Mesenchymal stem cell (in vitro differentiated cells and primary cell): ENCODE measurements at regions not wholly inside any gene's neighbourhood (a gene's known extent, or its start where the extent isn't known, plus 50 kb on each side); places are given as distances from the start of the nearest gene placed in this dataset.

Experiments used
- DNase-seq: peaks from one replicate; pipeline ENCODE4 v3.0.0-alpha.2; 2013
- H2AFZ ChIP-seq: one replicate; pipeline ENCODE4 v1.6.1; 2013; ENCODE audit warnings: low read depth, mild to moderate bottlenecking, control low read depth, inconsistent platforms, low read length, moderate library complexity
- H2AK5ac ChIP-seq: 2 replicates; pipeline ENCODE4 v1.6.1; 2013; ENCODE audit warnings: low read length, moderate library complexity, mild to moderate bottlenecking, inconsistent platforms; ENCODE audit not compliant: severe bottlenecking
- H2BK120ac ChIP-seq: one replicate; pipeline ENCODE4 v1.6.1; 2013; ENCODE audit warnings: low read depth, mild to moderate bottlenecking, inconsistent platforms, low read length, moderate library complexity
- H2BK12ac ChIP-seq, 2 experiments: one replicate each; pipeline ENCODE4 v1.6.1; 2013; ENCODE audit warnings: inconsistent platforms in 2 of 2, low read length in 2 of 2, mild to moderate bottlenecking in 2 of 2, moderate library complexity in 2 of 2, control low read depth in 1 of 2
- H2BK15ac ChIP-seq: one replicate; pipeline ENCODE4 v1.6.1; 2013; ENCODE audit warnings: mild to moderate bottlenecking, low read depth, inconsistent platforms; ENCODE audit not compliant: poor library complexity, severe bottlenecking
- H2BK5ac ChIP-seq: 2 replicates; pipeline ENCODE4 v1.6.1; 2013; ENCODE audit warnings: low read depth, mild to moderate bottlenecking, low read length, control low read depth, inconsistent platforms; ENCODE audit not compliant: poor library complexity, severe bottlenecking
- H3K14ac ChIP-seq, 2 experiments: one replicate each; pipeline ENCODE4 v1.6.1; 2013; ENCODE audit warnings: inconsistent platforms in 2 of 2, low read length in 2 of 2, control low read depth in 1 of 2, mild to moderate bottlenecking in 1 of 2, moderate library complexity in 1 of 2
- H3K18ac ChIP-seq, 2 experiments: one replicate each; pipeline ENCODE4 v1.6.1; 2013; ENCODE audit warnings: inconsistent platforms in 2 of 2, low read length in 2 of 2, control low read depth in 1 of 2, low read depth in 1 of 2, mild to moderate bottlenecking in 1 of 2
- H3K23ac ChIP-seq, 2 experiments: one replicate each; pipeline ENCODE4 v1.6.1; 2013; ENCODE audit warnings: inconsistent platforms in 2 of 2, low read length in 2 of 2, mild to moderate bottlenecking in 2 of 2, moderate library complexity in 2 of 2, control low read depth in 1 of 2
- H3K27ac ChIP-seq: 2 replicates; pipeline ENCODE4 v1.5.1; 2013; ENCODE audit warnings: mild to moderate bottlenecking, moderate library complexity, low read length, control low read depth, inconsistent platforms; ENCODE audit not compliant: poor library complexity, severe bottlenecking
- H3K27me3 ChIP-seq, 2 experiments: 2 replicates each; pipeline versions ENCODE4 v1.6.1 to v1.7.0; 2013; ENCODE audit warnings: low read length in 2 of 2, mild to moderate bottlenecking in 2 of 2, moderate library complexity in 2 of 2, control low read depth in 1 of 2, inconsistent platforms in 1 of 2; ENCODE audit not compliant: control insufficient read depth in 1 of 2, insufficient read depth in 1 of 2
- H3K36me3 ChIP-seq, 2 experiments: 2 replicates each; pipeline versions ENCODE4 v1.6.1 to v1.7.0; 2013; ENCODE audit warnings: low read length in 2 of 2, control low read depth in 1 of 2, inconsistent platforms in 1 of 2, low read depth in 1 of 2, mild to moderate bottlenecking in 1 of 2; ENCODE audit not compliant: insufficient read depth in 2 of 2, control insufficient read depth in 1 of 2
- H3K4ac ChIP-seq, 2 experiments: one replicate each; pipeline ENCODE4 v1.6.1; 2013; ENCODE audit warnings: inconsistent platforms in 2 of 2, low read length in 2 of 2, mild to moderate bottlenecking in 2 of 2, moderate library complexity in 2 of 2, control low read depth in 1 of 2, low read depth in 1 of 2
- H3K4me1 ChIP-seq: 2 replicates; pipeline ENCODE4 v1.6.1; 2013; ENCODE audit warnings: low read depth, low read length, control low read depth; ENCODE audit not compliant: control insufficient read depth, insufficient read depth
- H3K4me2 ChIP-seq: 2 replicates; pipeline ENCODE4 v1.6.1; 2013; ENCODE audit warnings: low read length, mild to moderate bottlenecking, inconsistent platforms; ENCODE audit not compliant: poor library complexity, severe bottlenecking
- H3K4me3 ChIP-seq, 2 experiments: 2 replicates each; pipeline versions ENCODE4 v1.5.1 to v1.7.0; 2013; ENCODE audit warnings: low read length in 2 of 2, mild to moderate bottlenecking in 2 of 2, control low read depth in 1 of 2, low read depth in 1 of 2; ENCODE audit not compliant: insufficient read depth in 1 of 2
- H3K79me1 ChIP-seq: replicated peaks from 2 replicates; pipeline ENCODE4 v1.6.1; 2013; ENCODE audit warnings: mild to moderate bottlenecking, control low read depth, low read length, inconsistent platforms; ENCODE audit not compliant: poor library complexity, severe bottlenecking
- H3K9ac ChIP-seq: 2 replicates; pipeline ENCODE4 v1.7.0; 2013; ENCODE audit warnings: mild to moderate bottlenecking, low read length, moderate library complexity
- H3K9me3 ChIP-seq: 2 replicates; pipeline ENCODE4 v1.7.0; 2013; ENCODE audit warnings: mild to moderate bottlenecking, low read length; ENCODE audit not compliant: control insufficient read depth
- H4K8ac ChIP-seq: one replicate; pipeline ENCODE4 v1.6.1; 2013; ENCODE audit warnings: inconsistent platforms, mild to moderate bottlenecking, low read length, moderate library complexity
- H4K91ac ChIP-seq: one replicate; pipeline ENCODE4 v1.6.1; 2013; ENCODE audit warnings: mild to moderate bottlenecking, low read length, inconsistent platforms
- WGBS: methylation state at CpG from one replicate; pipeline ENCODE4 v1.1.7; 2013; ENCODE audit warnings: mixed read lengths; 5-methylcytosine and 5-hydroxymethylcytosine counted together

DNA sequence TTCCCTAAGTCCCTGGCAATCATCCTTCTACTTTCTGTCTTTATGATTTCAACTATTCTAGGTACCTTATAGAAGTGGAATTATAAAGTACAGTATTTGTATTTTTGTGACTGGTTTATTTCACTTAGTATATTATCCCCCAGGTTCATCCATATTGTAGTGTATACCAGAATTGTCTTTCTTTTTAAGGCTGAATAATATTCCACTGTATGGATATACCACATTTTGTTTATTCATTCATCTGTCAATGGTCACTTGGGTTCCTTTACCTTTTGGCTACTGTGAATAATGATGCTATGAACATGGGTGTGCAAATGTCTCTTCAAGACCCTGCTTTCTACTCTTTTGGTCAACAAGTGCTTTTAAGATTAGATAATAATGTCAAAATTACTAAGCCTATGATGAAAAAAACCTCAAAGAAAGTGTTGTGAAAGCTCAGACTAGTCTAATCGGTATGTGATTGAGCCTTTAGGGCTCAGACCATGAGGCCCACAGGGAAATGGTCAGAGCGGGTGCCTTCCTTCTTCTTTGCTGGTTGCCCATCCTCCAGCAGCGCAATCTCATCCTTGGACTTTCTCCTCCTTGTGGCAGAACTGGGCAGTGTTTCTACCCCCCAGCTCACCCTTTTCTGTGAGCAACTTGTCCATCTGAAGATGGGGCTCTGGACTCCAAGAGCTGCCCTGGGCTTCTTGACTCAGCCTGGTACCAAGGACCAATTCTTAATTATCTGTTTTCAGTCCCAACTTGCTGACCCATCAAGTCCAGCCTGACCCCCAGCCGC, 105.4 kb downstream of the TTC8 start:
- no peak overlapping the region for H3K4me2 ChIP-seq
- no peak overlapping the region for H4K91ac ChIP-seq
- peaks cover 0 to 18% of the 10 kb centered on the region in 2 experiments for H3K27me3 ChIP-seq
- no peak overlapping the region for H2BK15ac ChIP-seq
- no peak overlapping the region for H3K4me3 ChIP-seq
- H4K8ac ChIP-seq, result no peak overlapping the region
- no peak overlapping the region for H3K14ac ChIP-seq
- H2BK5ac ChIP-seq, result no peak overlapping the region
- H2BK12ac ChIP-seq, result no peak overlapping the region
- H3K79me1 ChIP-seq, result no peaks in the 10 kb centered on the region
- no peak overlapping the region for H3K18ac ChIP-seq
- no peak overlapping the region for H2AFZ ChIP-seq
- no peak overlapping the region for H2BK120ac ChIP-seq
- peaks cover 16% of the 10 kb centered on the region for H3K9me3 ChIP-seq
- no peaks in the 10 kb centered on the region for H3K4me1 ChIP-seq
- H3K9ac ChIP-seq, result no peak overlapping the region
- 79% methylated on average over 4 of the region's 4 CpGs for WGBS
- H3K36me3 ChIP-seq, result no peaks in the 10 kb centered on the region
- H3K23ac ChIP-seq, result no peak overlapping the region
- no peak overlapping the region for H3K27ac ChIP-seq
- no peak overlapping the region for H2AK5ac ChIP-seq
- no peak overlapping the region for H3K4ac ChIP-seq
- no peak for DNase-seq

DNA sequence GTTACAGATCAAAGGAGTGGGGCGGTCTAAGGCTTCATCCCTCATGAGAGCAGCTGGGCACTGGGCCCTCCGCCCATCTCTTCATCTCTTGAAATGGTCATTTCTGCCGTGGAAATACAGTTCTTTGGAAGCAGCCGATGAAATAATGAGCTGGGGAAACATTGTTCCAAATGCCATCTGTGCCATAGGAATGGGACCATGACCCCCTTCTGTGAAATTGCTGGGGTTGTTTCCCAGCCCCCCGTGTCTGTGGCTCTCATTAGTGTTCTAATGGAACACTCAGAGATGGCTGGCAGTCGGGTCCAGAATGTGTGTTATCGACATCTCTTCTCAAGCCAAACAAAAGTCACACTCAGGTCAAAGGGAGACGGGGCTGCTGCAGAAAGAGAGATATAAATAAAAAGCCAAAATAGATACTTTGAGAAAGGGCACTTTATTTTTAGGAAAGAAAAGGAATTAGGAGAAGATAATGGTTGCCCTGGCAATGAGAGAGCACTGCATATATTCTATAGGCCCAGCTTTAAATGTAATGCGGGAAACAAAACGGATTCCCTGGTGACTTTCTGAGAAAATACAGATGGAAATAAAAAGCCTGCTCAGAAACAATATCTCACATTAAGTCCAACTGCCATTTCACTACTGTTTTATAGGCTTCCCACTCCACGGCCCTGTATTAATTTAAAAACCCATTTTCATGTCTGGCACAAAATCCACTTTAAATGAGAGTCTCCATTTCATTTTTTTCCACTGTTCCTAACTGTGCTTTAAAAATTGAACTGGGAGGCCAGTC, 107.1 kb downstream of the TTC8 start:
- Histone ChIP-seq H3K27ac (no peak overlapping the region), H3K4ac (no peak overlapping the region), H4K91ac (no peak overlapping the region), H3K14ac (no peak overlapping the region), H3K4me3 (no peak overlapping the region), H2BK120ac (no peak overlapping the region), H3K4me1 (no peaks in the 10 kb centered on the region), H3K27me3 (peaks cover 0 to 24% of the 10 kb centered on the region in 2 experiments), H3K9me3 (peaks cover 16% of the 10 kb centered on the region), H3K36me3 (no peaks in the 10 kb centered on the region), H2BK5ac (no peak overlapping the region), H3K4me2 (no peak overlapping the region), H3K9ac (no peak overlapping the region), H2AK5ac (no peak overlapping the region), H2BK12ac (no peak overlapping the region), H3K79me1 (no peaks in the 10 kb centered on the region), H3K23ac (no peak overlapping the region), H2BK15ac (no peak overlapping the region), H4K8ac (no peak overlapping the region), H2AFZ (no peak overlapping the region), H3K18ac (no peak overlapping the region)
- 78% methylated on average over 9 of the region's 11 CpGs for WGBS
- DNase-seq, result no peak

DNA sequence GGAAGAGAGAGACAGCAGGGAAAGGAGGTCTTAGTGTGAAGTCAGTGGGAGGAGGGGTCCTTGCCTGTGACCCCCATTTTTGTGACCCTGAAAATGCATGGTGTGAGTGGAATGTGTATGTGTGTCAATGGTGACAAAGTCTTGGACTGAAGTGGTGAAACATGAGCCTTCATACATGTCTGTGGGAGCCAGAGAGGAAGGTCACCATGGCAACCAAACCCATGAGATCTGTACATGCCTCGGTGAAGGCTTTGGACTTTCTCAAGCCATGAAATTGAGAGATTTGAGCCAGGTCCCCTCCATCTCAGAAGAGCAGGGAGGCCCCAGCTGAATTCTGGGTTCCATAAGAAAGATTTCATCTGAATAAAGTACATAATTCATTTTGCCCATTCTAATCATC, 108.7 kb downstream of the TTC8 start:
- H2BK120ac ChIP-seq, result no peak overlapping the region
- H3K36me3 ChIP-seq, result no peaks in the 10 kb centered on the region
- H3K14ac ChIP-seq, result no peak overlapping the region
- H3K9ac ChIP-seq, result no peak overlapping the region
- H3K4me3 ChIP-seq, result no peak overlapping the region
- no peak overlapping the region for H2BK12ac ChIP-seq
- no peak overlapping the region for H3K4me2 ChIP-seq
- WGBS, result 100% methylated on average over 1 of the region's 1 CpG
- H3K27me3 ChIP-seq, result peaks cover 0 to 24% of the 10 kb centered on the region in 2 experiments
- no peak for DNase-seq
- H3K23ac ChIP-seq, result no peak overlapping the region
- peaks cover 12% of the 10 kb centered on the region for H3K9me3 ChIP-seq
- no peak overlapping the region for H4K8ac ChIP-seq
- no peak overlapping the region for H2AFZ ChIP-seq
- no peak overlapping the region for H3K4ac ChIP-seq
- no peaks in the 10 kb centered on the region for H3K79me1 ChIP-seq
- H2BK5ac ChIP-seq, result no peak overlapping the region
- H3K27ac ChIP-seq, result no peak overlapping the region
- no peak overlapping the region for H2BK15ac ChIP-seq
- no peak overlapping the region for H4K91ac ChIP-seq
- H3K18ac ChIP-seq, result no peak overlapping the region
- H3K4me1 ChIP-seq, result no peaks in the 10 kb centered on the region
- H2AK5ac ChIP-seq, result no peak overlapping the region

DNA sequence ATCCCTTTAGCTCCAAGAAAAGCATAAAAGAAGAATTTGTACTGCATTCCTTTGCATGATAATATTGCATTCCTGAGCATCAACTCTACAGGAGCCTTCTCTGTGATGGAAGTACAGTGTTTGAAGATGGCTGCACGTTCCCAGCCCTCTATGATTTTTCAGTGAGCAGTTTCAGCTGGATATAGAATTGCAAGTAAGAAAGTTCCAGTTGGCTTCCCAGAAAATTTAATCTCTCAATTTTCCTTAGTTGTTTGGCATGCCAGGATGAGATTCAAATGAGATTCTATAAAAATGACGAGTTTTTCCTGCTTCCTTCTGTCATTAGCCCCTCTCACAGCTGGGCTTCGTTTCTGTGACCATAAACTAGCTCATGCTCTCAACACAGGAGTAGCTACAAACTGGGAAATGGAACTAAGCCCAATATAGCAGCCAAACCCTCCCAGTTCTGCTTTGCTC, 109.9 kb downstream of the TTC8 start:
- no peak overlapping the region for H2BK12ac ChIP-seq
- no peak overlapping the region for H3K9ac ChIP-seq
- WGBS, result 64% methylated on average over 3 of the region's 3 CpGs

More for the DNA sequence above, 109.9 kb downstream of the TTC8 start:
- no peak for DNase-seq
- H3K36me3 ChIP-seq, result no peaks in the 10 kb centered on the region
- H3K27ac ChIP-seq, result peak overlapping the region; percentile 8
- H3K4me2 ChIP-seq, result no peak overlapping the region
- no peak overlapping the region for H4K91ac ChIP-seq
- peaks cover 0 to 24% of the 10 kb centered on the region in 2 experiments for H3K27me3 ChIP-seq
- peaks cover 8% of the 10 kb centered on the region for H3K9me3 ChIP-seq
- no peak overlapping the region for H2AFZ ChIP-seq
- no peak overlapping the region for H3K4ac ChIP-seq
- no peaks in the 10 kb centered on the region for H3K4me1 ChIP-seq
- no peak overlapping the region for H2AK5ac ChIP-seq
- no peak overlapping the region for H2BK120ac ChIP-seq
- no peak overlapping the region for H3K14ac ChIP-seq
- no peak overlapping the region for H2BK5ac ChIP-seq
- H3K79me1 ChIP-seq, result no peaks in the 10 kb centered on the region
- H3K4me3 ChIP-seq, result no peak overlapping the region
- no peak overlapping the region for H3K18ac ChIP-seq
- H4K8ac ChIP-seq, result no peak overlapping the region
- H3K23ac ChIP-seq, result no peak overlapping the region
- no peak overlapping the region for H2BK15ac ChIP-seq
